Peyer's patch (tissue), 4 donors: ENCODE measurements at regions not wholly inside any gene's neighbourhood (a gene's known extent, or its start where the extent isn't known, plus 50 kb on each side); places are given as distances from the start of the nearest gene placed in this dataset.

Experiments used
- CTCF ChIP-seq, 6 experiments: fragments of 450-650 bp in 4 of 6; fragments of 200-600 bp in 2 of 6; sonication (generic) in 1 of 6; IDR thresholded peaks; one replicate each; pipeline ENCODE4 v1.5.1; 2017 to 2019; ENCODE audit warnings: antibody characterized with exemption in 6 of 6, mild to moderate bottlenecking in 3 of 6, moderate library complexity in 1 of 6
- POLR2A ChIP-seq, 2 donors: fragments of 450-650 bp; IDR thresholded peaks; one replicate each; pipeline ENCODE4 v1.5.1; 2017; ENCODE audit warnings: antibody characterized with exemption in 2 of 2, mild to moderate bottlenecking in 2 of 2, moderate library complexity in 2 of 2

GRCh38 chr10:78866731-78867554 lies 201.8 kb upstream of the ZMIZ1 start:
- TF ChIP-seq CTCF (IDR thresholded peaks at IDR 0.05) (no peak), POLR2A (IDR thresholded peaks at IDR 0.05) (no peak)
